ENCODE measurements at regions not wholly inside any gene's neighbourhood (a gene's known extent, or its start where the extent isn't known, plus 50 kb on each side); places are given as distances from the start of the nearest gene placed in this dataset.

DNA sequence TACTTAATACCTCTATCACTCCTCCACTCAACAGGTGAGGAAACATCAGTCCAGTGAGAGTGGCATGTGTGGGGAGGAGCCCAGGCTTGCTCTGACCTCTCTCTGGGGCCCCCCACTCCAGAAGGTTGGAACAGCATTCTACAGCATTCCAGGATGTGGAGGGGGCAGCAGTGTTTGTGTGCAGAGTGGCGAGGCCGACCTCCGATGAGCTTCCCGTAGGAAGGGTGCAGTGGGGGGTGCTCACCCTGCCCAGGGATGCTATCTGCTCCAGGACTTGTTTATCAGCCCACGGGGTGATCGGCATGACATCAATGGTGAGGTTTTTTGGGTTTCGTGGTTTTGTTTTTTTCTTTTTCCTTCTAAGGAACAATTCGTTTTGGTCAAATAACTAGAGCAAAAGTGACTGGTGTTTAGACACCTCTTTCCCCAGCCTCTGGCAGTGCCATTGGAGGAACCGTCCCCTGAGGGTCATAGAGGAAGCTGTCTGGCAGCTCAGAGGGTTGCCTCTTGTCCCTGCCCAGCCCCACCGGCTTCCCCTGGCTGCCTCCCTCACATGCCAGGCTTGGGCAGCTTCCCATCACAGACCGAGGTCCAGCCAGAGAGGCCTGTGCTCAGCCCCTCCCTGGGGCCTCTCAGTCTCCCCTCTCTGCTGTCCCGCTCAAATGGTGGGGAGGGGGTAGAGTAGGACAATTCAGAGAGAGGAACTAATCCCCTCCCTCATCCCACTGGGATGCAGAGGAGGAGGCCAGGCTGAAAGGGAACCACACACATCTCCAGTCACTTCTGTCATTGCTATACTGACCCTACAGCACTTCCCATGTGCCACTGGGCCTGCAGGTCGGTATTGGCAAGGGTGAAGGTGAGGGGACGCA is 96.5 kb downstream of the ZFP36L2 start:
- Histone ChIP-seq H3K79me2 (no peaks in the 10 kb centered on the region), H2AFZ (no peak overlapping the region), H4K20me1 (ENCODE audit: insufficient read depth, poor library complexity, severe bottlenecking) (no peaks in the 10 kb centered on the region), H3K4me3 (no peak overlapping the region), H3K4me2 (no peak overlapping the region), H3K27ac (peak overlapping the region; percentile 85), H3K9me3 (ENCODE audit: low read depth) (no peaks in the 10 kb centered on the region), H3K27me3 (no peaks in the 10 kb centered on the region), H3K9me2 (replicated peaks; ENCODE audit: insufficient read depth) (no peaks in the 10 kb centered on the region), H3K4me1 (ENCODE audit: insufficient read depth) (peaks cover 27% of the 10 kb centered on the region), H3K36me3 (replicated peaks; ENCODE audit: insufficient read depth, low read depth) (no peaks in the 10 kb centered on the region)
- 73% methylated on average over 14 of the region's 14 CpGs for WGBS (ENCODE audit: low lambda C conversion rate, missing lambda C conversion rate)
- DNase-seq (ENCODE audit: low spot score), result no peak
- TF ChIP-seq EZH2 (IDR thresholded peaks at IDR 0.05; ENCODE audit: borderline replicate concordance), result no peak
- no peak for TF ChIP-seq EZH2phosphoT487 (IDR thresholded peaks at IDR 0.05; ENCODE audit: low read depth, severe bottlenecking, unreplicated experiment)
- TF ChIP-seq, protein P1, sequence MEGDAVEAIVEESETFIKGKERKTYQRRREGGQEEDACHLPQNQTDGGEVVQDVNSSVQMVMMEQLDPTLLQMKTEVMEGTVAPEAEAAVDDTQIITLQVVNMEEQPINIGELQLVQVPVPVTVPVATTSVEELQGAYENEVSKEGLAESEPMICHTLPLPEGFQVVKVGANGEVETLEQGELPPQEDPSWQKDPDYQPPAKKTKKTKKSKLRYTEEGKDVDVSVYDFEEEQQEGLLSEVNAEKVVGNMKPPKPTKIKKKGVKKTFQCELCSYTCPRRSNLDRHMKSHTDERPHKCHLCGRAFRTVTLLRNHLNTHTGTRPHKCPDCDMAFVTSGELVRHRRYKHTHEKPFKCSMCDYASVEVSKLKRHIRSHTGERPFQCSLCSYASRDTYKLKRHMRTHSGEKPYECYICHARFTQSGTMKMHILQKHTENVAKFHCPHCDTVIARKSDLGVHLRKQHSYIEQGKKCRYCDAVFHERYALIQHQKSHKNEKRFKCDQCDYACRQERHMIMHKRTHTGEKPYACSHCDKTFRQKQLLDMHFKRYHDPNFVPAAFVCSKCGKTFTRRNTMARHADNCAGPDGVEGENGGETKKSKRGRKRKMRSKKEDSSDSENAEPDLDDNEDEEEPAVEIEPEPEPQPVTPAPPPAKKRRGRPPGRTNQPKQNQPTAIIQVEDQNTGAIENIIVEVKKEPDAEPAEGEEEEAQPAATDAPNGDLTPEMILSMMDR (IDR thresholded peaks at IDR 0.05; ENCODE audit: poor library complexity), result no peak

DNA sequence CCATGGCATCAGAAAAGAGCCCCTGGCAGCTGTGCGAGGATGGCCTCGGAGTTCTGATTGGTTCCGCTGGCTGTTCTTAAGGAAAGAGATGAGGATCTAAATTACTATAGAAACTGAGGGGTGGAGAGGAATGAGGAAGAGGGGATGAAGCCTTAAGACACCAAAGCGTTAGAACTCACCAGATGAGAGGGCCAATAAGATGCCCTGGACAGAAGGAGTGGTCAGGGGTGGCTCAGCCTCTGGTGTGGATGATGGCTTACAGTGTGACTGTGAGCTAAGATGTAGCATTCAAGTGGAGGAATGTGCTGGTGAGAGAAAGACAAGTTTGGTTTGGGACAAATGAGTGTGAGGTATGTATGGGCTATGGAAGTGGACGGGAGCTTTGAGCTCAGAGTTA is 97.8 kb downstream of the ZFP36L2 start:
- H2AFZ ChIP-seq, result no peak overlapping the region

DNA sequence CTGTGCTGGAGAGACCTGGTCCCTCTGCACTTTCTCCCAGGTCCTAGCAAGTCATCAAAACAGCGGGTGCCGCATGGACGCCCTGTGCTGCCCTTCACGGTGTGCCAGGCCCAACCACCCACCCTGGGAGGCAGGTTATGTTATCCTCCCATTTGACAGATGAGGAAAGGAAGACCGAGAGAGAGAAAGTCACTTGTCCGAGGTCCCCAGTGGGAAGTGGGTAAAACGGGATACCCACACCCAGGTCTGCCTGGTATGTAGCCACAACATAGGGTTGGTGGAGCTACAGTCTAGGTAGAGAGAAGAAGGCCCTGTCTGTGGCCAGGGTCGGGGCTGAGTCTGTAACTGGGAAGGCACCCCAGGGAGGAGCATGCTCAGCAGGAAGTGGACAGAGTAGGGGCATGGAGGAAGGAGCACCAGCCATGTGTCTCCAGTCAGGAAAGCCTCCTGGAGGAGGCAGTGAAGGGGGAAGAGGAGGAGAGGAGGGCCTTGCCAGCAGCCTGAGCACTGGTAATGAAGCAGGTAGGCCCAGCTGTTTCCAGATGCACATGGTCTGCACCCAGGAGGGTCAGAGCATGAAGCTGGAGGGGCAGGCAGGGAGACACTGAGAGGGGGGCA is 98.4 kb downstream of the ZFP36L2 start:
- Histone ChIP-seq H4K20me1 (ENCODE audit: insufficient read depth, poor library complexity, severe bottlenecking) (no peaks in the 10 kb centered on the region), H3K9me3 (ENCODE audit: low read depth) (no peaks in the 10 kb centered on the region), H3K79me2 (no peaks in the 10 kb centered on the region), H3K9me2 (replicated peaks; ENCODE audit: insufficient read depth) (no peaks in the 10 kb centered on the region), H3K27ac (no peak overlapping the region), H3K36me3 (replicated peaks; ENCODE audit: insufficient read depth, low read depth) (no peaks in the 10 kb centered on the region), H3K27me3 (no peaks in the 10 kb centered on the region), H3K4me2 (no peak overlapping the region), H3K4me3 (no peak overlapping the region), H2AFZ (no peak overlapping the region), H3K4me1 (ENCODE audit: insufficient read depth) (peaks cover 30% of the 10 kb centered on the region)
- WGBS (ENCODE audit: low lambda C conversion rate, missing lambda C conversion rate), result 96% methylated on average over 8 of the region's 8 CpGs
- TF ChIP-seq, protein P1 (IDR thresholded peaks at IDR 0.05; ENCODE audit: poor library complexity), result no peak
- TF ChIP-seq EZH2 (IDR thresholded peaks at IDR 0.05; ENCODE audit: borderline replicate concordance), result no peak
- TF ChIP-seq EZH2phosphoT487 (IDR thresholded peaks at IDR 0.05; ENCODE audit: low read depth, severe bottlenecking, unreplicated experiment), result no peak
- DNase-seq (ENCODE audit: low spot score), result no peak

More for the DNA sequence above, 97.8 kb downstream of the ZFP36L2 start:
- DNase-seq (ENCODE audit: low spot score), result no peak
- H3K79me2 ChIP-seq, result no peaks in the 10 kb centered on the region
- no peak overlapping the region for H3K27ac ChIP-seq
- peaks cover 27% of the 10 kb centered on the region for H3K4me1 ChIP-seq (ENCODE audit: insufficient read depth)
- TF ChIP-seq EZH2 (IDR thresholded peaks at IDR 0.05; ENCODE audit: borderline replicate concordance) (no peak), EZH2phosphoT487 (IDR thresholded peaks at IDR 0.05; ENCODE audit: low read depth, severe bottlenecking, unreplicated experiment) (no peak)
- TF ChIP-seq, protein P1 (IDR thresholded peaks at IDR 0.05; ENCODE audit: poor library complexity), result no peak
- 87% methylated on average over 5 of the region's 5 CpGs for WGBS (ENCODE audit: low lambda C conversion rate, missing lambda C conversion rate)
- no peaks in the 10 kb centered on the region for H3K36me3 ChIP-seq (replicated peaks; ENCODE audit: insufficient read depth, low read depth)
- H4K20me1 ChIP-seq (ENCODE audit: insufficient read depth, poor library complexity, severe bottlenecking), result no peaks in the 10 kb centered on the region
- no peaks in the 10 kb centered on the region for H3K9me2 ChIP-seq (replicated peaks; ENCODE audit: insufficient read depth)
- no peaks in the 10 kb centered on the region for H3K27me3 ChIP-seq
- no peak overlapping the region for H3K4me2 ChIP-seq
- H3K4me3 ChIP-seq, result no peak overlapping the region
- H3K9me3 ChIP-seq (ENCODE audit: low read depth), result no peaks in the 10 kb centered on the region
